K562 (cell line): ENCODE measurements at regions not wholly inside any gene's neighbourhood (a gene's known extent, or its start where the extent isn't known, plus 50 kb on each side); places are given as distances from the start of the nearest gene placed in this dataset.

Experiments
- ATAC-seq: fragments of 200-7000 bp; cut with Tn5 transposase; 3 replicates; pipeline ENCODE4 v1.9.1; 2020; ENCODE audit warnings: moderate library complexity
- BruUV-seq: library from RNA; stranded (reverse); fragments of 400-500 nt; replicated peaks from 2 replicates; lab custom pipeline; 2021; lab: Mats Ljungman, UMichigan
- CTCF ChIA-PET: fragments of 300-600 bp; formaldehyde crosslinking; extraction: SDS; loops from one replicate; lab custom pipeline; 2021; ENCODE audit warnings: low intra/inter-chr PET ratio; lab: Yijun Ruan, JAX
- POLR2A ChIA-PET: fragments of 300-600, 350-650 bp; sonication (Branson Sonifier 250); formaldehyde crosslinking; extraction: SDS; loops from one replicate; lab custom pipeline; 2021; ENCODE audit warnings: antibody characterized with exemption, inconsistent platforms; lab: Yijun Ruan, JAX
- DNase-seq, 4 experiments: peaks; one replicate each; pipeline versions ENCODE4 v3.0.0 to v3.0.0-alpha.2; 2011 to 2018; ENCODE audit warnings: low spot score in 3 of 4, mixed read lengths in 3 of 4; ENCODE audit errors: extremely low read depth in 1 of 4
- FAIRE-seq: peaks from 2 replicates; lab custom pipeline; 2011; peaks lifted over from hg19 to GRCh38; lab: Jason Lieb, UNC
- H2AFZ ChIP-seq: 2 replicates; pipeline ENCODE4 v1.6.0; 2011; ENCODE audit warnings: low read depth, low read length, control low read depth, inconsistent platforms
- H3K27ac ChIP-seq: fragments of 200-600 bp; 3 replicates; pipeline ENCODE4 v1.8.0; 2011; ENCODE audit warnings: low read depth, mild to moderate bottlenecking, control low read depth, inconsistent platforms, low read length, moderate library complexity, mixed read lengths; ENCODE audit errors: extremely low read depth
- H3K27me3 ChIP-seq, 2 experiments: fragments of 300-600 bp in 1 of 2; 2 replicates in 1 of 2; 3 replicates in 1 of 2; pipeline versions ENCODE4 v1.6.0 to v1.8.0; 2011; ENCODE audit warnings: inconsistent platforms in 2 of 2, low read length in 2 of 2, mild to moderate bottlenecking in 1 of 2, mixed read lengths in 1 of 2, moderate library complexity in 1 of 2; ENCODE audit not compliant: control insufficient read depth in 2 of 2, insufficient read depth in 2 of 2
- H3K36me3 ChIP-seq: fragments of 300-600 bp; 3 replicates; pipeline ENCODE4 v1.8.0; 2011; ENCODE audit warnings: mild to moderate bottlenecking, low read length, inconsistent platforms; ENCODE audit not compliant: control insufficient read depth, insufficient read depth
- H3K4me1 ChIP-seq, 2 experiments: fragments of 200-600 bp in 1 of 2; replicated peaks in 1 of 2; 2 replicates in 1 of 2; 3 replicates in 1 of 2; pipeline versions ENCODE4 v1.5.1 to v1.8.0; 2011; ENCODE audit warnings: inconsistent platforms in 2 of 2, low read length in 2 of 2, mild to moderate bottlenecking in 1 of 2, mixed read lengths in 1 of 2, moderate library complexity in 1 of 2; ENCODE audit not compliant: control insufficient read depth in 2 of 2, insufficient read depth in 2 of 2
- H3K4me2 ChIP-seq: 2 replicates; pipeline ENCODE4 v1.6.1; 2011; ENCODE audit warnings: low read length, control low read depth, inconsistent platforms, mixed read lengths; ENCODE audit not compliant: insufficient read depth
- H3K4me3 ChIP-seq: fragments of 200-600 bp; sonication (generic), shearing (Covaris generic); 2 replicates; pipeline ENCODE4 v1.5.1; 2016; ENCODE audit warnings: control low read depth, inconsistent platforms
- H3K79me2 ChIP-seq: fragments of 200-600 bp; 3 replicates; pipeline ENCODE4 v1.8.0; 2011; ENCODE audit warnings: low read length, inconsistent platforms; ENCODE audit not compliant: control insufficient read depth, insufficient read depth
- H3K9ac ChIP-seq, 2 experiments: 2 replicates each; pipeline versions ENCODE4 v1.6.0 to v1.6.1; 2011; ENCODE audit warnings: low read depth in 2 of 2, low read length in 2 of 2, control low read depth in 1 of 2, inconsistent platforms in 1 of 2, mild to moderate bottlenecking in 1 of 2, mixed read lengths in 1 of 2; ENCODE audit not compliant: insufficient read depth in 1 of 2
- H3K9me1 ChIP-seq: one replicate; pipeline ENCODE4 v1.6.0; 2011; ENCODE audit warnings: inconsistent platforms, mild to moderate bottlenecking, low read length, moderate library complexity; ENCODE audit not compliant: control insufficient read depth, insufficient read depth
- H3K9me3 ChIP-seq: replicated peaks from 2 replicates; pipeline ENCODE4 v1.5.1; 2011; ENCODE audit warnings: low read depth, low read length, inconsistent platforms; ENCODE audit not compliant: control insufficient read depth, insufficient read depth
- H4K20me1 ChIP-seq: replicated peaks from 2 replicates; pipeline ENCODE4 v1.6.1; 2011; ENCODE audit warnings: low read length, inconsistent platforms, mixed read lengths; ENCODE audit not compliant: control insufficient read depth, insufficient read depth
- CAMTA2 ChIP-seq: fragments of 250-450 bp; sonication (Bioruptor Pico); conservative IDR thresholded peaks from 2 replicates; pipeline ENCODE4 v1.5.1; 2022
- CREB3 ChIP-seq: fragments of 450-650 bp; conservative IDR thresholded peaks from 2 replicates; pipeline ENCODE4 v1.6.1; 2016; ENCODE audit warnings: missing genetic modification characterization, low read depth, mild to moderate bottlenecking, missing compliant biosample characterization, moderate library complexity
- HMGN3 ChIP-seq: IDR thresholded peaks from 2 replicates; pipeline ENCODE4 v1.6.1; 2011; ENCODE audit warnings: borderline replicate concordance, low read depth, mild to moderate bottlenecking, mixed read lengths, low read length; ENCODE audit not compliant: insufficient read length; ENCODE audit errors: extremely low read depth
- NONO ChIP-seq, 2 experiments: fragments of 200-400 bp in 1 of 2; fragments of 450-650 bp in 1 of 2; formaldehyde crosslinking in 1 of 2; IDR thresholded peaks; 2 replicates each; pipeline ENCODE4 v1.6.1; 2017; ENCODE audit warnings: low read depth in 2 of 2, mild to moderate bottlenecking in 2 of 2, moderate library complexity in 2 of 2, low read length in 1 of 2
- NR0B1 ChIP-seq: fragments of 450-650 bp; IDR thresholded peaks from one replicate; pipeline ENCODE4 v1.6.1; 2018; ENCODE audit warnings: mild to moderate bottlenecking, moderate library complexity; ENCODE audit not compliant: partially characterized antibody
- PHF21A ChIP-seq: fragments of 450-650 bp; IDR thresholded peaks from 2 replicates; pipeline ENCODE4 v1.6.1; 2017; ENCODE audit warnings: low read depth, borderline replicate concordance
- SRSF3 ChIP-seq: fragments of 200-400 bp; formaldehyde crosslinking; IDR thresholded peaks from 2 replicates; pipeline ENCODE4 v1.6.1; 2016; ENCODE audit warnings: mild to moderate bottlenecking, low read length, moderate library complexity; ENCODE audit not compliant: insufficient read depth
- TCF15 ChIP-seq: fragments of 250-450 bp; sonication (Bioruptor Pico); IDR thresholded peaks from 2 replicates; pipeline ENCODE4 v1.8.0; 2022; ENCODE audit warnings: moderate library complexity, mild to moderate bottlenecking, inconsistent platforms
- WGBS: fragments of 100-300 bp; shearing (Covaris generic); methylation state at CpG from one replicate; pipeline ENCODE4 v1.1.6; 2016; ENCODE audit warnings: low coverage, mixed read lengths; ENCODE audit not compliant: insufficient coverage; ENCODE audit errors: missing lambda C conversion rate; 5-methylcytosine and 5-hydroxymethylcytosine counted together
- in situ Hi-C: fragments of 300-500 bp; cut with MboI; formaldehyde crosslinking; loops from 4 replicates; pipeline ENCODE4 v1.15.0; 2018; ENCODE audit warnings: inconsistent platforms, mixed read lengths
- intact Hi-C: fragments of 100-400 bp; cut with micrococcal nuclease; formaldehyde crosslinking; loops from 2 replicates; pipeline ENCODE4 v1.14.2; 2022

GRCh38 chr6:1052262-1052661, 259.6 kb upstream of the FOXQ1 start:
- no peaks in the 10 kb centered on the region for H3K9me3 ChIP-seq
- intact Hi-C loops (no loop called here), in situ Hi-C loops (no loop called here)
- no peak overlapping the region for H3K4me3 ChIP-seq
- ATAC-seq, result no peak
- no peak overlapping the region for H3K27ac ChIP-seq
- no peaks in the 10 kb centered on the region for H3K4me1 ChIP-seq
- TF ChIP-seq CREB3 (tag) (no peak), HMGN3 (no peak), PHF21A (no peak)
- TF ChIP-seq, all 486 proteins: peak for 0
- DNase-seq, result no peak
- Histone ChIP-seq H3K27me3 (peaks cover 7 to 8% of the 10 kb centered on the region in 2 experiments; a peak in 3 of 5 replicates), H3K36me3 (no peaks in the 10 kb centered on the region), H3K79me2 (no peaks in the 10 kb centered on the region), H4K20me1 (no peaks in the 10 kb centered on the region), H3K4me2 (no peak overlapping the region), H3K9me1 (no peaks in the 10 kb centered on the region), H2AFZ (no peak overlapping the region), H3K9ac (no peak overlapping the region)
- BruUV-seq, result no TSS peak
- WGBS, result 0% methylated on average over 3 of the region's 3 CpGs
- ChIA-PET POLR2A (no interaction called here), CTCF (no interaction called here)
- FAIRE-seq, result no peak

GRCh38 chr6:1049900-1050299, 262.0 kb upstream of the FOXQ1 start:
- H3K27me3 ChIP-seq, result peaks cover 8 to 12% of the 10 kb centered on the region in 2 experiments; a peak in 2 of 5 replicates
- no peaks in the 10 kb centered on the region for H3K9me1 ChIP-seq
- BruUV-seq, result no TSS peak
- WGBS, result 1% methylated on average over 5 of the region's 5 CpGs
- no peak overlapping the region for H3K27ac ChIP-seq
- DNase-seq (no peak), FAIRE-seq (no peak), ATAC-seq (no peak)
- ChIA-PET CTCF (no interaction called here), POLR2A (interaction anchor here (0.6 kb wide), 2 partner anchors 55 to 72 kb away, joined by 3 read pairs; no protein-coding TSS in a partner anchor)
- no peak for TF ChIP-seq SRSF3
- TF ChIP-seq TCF15 (CRISPR knock-in tag), result no peak
- no peak for TF ChIP-seq CAMTA2
- no peak for TF ChIP-seq NONO (IDR thresholded peaks at IDR 0.05; ENCODE audit: low read depth in 2 of 2, low read length in 1 of 2)
- TF ChIP-seq NR0B1, result no peak
- no peak overlapping the region for H2AFZ ChIP-seq
- H3K9ac ChIP-seq, result no peak overlapping the region
- no peaks in the 10 kb centered on the region for H3K9me3 ChIP-seq
- no peaks in the 10 kb centered on the region for H3K36me3 ChIP-seq
- in situ Hi-C loops (no loop called here), intact Hi-C loops (no loop called here)
- H3K4me1 ChIP-seq, result no peaks in the 10 kb centered on the region
- H3K4me2 ChIP-seq, result no peak overlapping the region
- no peaks in the 10 kb centered on the region for H4K20me1 ChIP-seq
- no peaks in the 10 kb centered on the region for H3K79me2 ChIP-seq
- H3K4me3 ChIP-seq, result no peak overlapping the region
